ENCODE measurements at regions not wholly inside any gene's neighbourhood (a gene's known extent, or its start where the extent isn't known, plus 50 kb on each side); places are given as distances from the start of the nearest gene placed in this dataset.

DNA sequence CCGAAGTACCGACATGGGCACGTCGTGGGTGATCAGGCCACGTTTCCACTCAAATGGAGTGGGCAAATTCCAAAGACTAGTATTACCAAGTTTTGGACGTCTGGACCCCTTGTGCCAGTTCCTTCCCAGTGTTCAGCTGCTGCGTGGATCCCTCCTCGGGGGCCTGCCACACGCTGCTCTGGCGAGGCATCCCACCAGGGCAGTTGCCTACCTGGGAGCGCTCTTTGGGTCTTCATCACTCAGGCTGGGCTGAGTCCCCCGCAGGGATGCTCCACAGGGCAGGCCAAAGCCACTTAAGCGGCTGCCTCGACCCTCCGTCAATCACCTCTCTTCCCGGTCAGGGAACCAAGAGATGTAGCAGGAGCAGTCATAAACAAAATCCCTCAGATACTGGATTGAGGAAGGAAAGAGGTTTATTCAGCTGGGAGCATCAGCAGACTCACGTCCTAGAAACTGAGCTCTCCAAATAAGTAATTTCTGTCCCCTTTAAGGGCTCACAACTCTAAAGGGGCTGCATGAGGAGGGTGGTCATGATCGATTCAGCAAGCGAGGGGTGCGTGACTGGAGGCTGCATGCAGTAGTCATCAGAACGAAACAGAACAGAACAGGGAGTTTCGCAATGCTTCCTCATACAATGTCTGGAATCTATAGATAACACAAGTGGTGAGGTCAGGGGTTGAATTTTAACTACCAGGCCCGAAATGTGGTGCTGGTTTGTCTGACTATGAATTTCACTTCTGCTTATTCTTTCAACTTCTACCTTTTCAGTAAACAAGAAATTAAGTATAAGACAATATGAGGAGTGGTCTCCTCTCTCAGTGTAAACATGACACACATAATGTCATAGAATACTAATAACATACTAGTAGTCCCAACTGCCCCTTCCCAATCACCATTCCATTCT, 998.6 kb upstream of the NCAM2 start (continued):
- TF ChIP-seq, protein P1, sequence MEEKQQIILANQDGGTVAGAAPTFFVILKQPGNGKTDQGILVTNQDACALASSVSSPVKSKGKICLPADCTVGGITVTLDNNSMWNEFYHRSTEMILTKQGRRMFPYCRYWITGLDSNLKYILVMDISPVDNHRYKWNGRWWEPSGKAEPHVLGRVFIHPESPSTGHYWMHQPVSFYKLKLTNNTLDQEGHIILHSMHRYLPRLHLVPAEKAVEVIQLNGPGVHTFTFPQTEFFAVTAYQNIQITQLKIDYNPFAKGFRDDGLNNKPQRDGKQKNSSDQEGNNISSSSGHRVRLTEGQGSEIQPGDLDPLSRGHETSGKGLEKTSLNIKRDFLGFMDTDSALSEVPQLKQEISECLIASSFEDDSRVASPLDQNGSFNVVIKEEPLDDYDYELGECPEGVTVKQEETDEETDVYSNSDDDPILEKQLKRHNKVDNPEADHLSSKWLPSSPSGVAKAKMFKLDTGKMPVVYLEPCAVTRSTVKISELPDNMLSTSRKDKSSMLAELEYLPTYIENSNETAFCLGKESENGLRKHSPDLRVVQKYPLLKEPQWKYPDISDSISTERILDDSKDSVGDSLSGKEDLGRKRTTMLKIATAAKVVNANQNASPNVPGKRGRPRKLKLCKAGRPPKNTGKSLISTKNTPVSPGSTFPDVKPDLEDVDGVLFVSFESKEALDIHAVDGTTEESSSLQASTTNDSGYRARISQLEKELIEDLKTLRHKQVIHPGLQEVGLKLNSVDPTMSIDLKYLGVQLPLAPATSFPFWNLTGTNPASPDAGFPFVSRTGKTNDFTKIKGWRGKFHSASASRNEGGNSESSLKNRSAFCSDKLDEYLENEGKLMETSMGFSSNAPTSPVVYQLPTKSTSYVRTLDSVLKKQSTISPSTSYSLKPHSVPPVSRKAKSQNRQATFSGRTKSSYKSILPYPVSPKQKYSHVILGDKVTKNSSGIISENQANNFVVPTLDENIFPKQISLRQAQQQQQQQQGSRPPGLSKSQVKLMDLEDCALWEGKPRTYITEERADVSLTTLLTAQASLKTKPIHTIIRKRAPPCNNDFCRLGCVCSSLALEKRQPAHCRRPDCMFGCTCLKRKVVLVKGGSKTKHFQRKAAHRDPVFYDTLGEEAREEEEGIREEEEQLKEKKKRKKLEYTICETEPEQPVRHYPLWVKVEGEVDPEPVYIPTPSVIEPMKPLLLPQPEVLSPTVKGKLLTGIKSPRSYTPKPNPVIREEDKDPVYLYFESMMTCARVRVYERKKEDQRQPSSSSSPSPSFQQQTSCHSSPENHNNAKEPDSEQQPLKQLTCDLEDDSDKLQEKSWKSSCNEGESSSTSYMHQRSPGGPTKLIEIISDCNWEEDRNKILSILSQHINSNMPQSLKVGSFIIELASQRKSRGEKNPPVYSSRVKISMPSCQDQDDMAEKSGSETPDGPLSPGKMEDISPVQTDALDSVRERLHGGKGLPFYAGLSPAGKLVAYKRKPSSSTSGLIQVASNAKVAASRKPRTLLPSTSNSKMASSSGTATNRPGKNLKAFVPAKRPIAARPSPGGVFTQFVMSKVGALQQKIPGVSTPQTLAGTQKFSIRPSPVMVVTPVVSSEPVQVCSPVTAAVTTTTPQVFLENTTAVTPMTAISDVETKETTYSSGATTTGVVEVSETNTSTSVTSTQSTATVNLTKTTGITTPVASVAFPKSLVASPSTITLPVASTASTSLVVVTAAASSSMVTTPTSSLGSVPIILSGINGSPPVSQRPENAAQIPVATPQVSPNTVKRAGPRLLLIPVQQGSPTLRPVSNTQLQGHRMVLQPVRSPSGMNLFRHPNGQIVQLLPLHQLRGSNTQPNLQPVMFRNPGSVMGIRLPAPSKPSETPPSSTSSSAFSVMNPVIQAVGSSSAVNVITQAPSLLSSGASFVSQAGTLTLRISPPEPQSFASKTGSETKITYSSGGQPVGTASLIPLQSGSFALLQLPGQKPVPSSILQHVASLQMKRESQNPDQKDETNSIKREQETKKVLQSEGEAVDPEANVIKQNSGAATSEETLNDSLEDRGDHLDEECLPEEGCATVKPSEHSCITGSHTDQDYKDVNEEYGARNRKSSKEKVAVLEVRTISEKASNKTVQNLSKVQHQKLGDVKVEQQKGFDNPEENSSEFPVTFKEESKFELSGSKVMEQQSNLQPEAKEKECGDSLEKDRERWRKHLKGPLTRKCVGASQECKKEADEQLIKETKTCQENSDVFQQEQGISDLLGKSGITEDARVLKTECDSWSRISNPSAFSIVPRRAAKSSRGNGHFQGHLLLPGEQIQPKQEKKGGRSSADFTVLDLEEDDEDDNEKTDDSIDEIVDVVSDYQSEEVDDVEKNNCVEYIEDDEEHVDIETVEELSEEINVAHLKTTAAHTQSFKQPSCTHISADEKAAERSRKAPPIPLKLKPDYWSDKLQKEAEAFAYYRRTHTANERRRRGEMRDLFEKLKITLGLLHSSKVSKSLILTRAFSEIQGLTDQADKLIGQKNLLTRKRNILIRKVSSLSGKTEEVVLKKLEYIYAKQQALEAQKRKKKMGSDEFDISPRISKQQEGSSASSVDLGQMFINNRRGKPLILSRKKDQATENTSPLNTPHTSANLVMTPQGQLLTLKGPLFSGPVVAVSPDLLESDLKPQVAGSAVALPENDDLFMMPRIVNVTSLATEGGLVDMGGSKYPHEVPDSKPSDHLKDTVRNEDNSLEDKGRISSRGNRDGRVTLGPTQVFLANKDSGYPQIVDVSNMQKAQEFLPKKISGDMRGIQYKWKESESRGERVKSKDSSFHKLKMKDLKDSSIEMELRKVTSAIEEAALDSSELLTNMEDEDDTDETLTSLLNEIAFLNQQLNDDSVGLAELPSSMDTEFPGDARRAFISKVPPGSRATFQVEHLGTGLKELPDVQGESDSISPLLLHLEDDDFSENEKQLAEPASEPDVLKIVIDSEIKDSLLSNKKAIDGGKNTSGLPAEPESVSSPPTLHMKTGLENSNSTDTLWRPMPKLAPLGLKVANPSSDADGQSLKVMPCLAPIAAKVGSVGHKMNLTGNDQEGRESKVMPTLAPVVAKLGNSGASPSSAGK (IDR thresholded peaks at IDR 0.05): peak; percentile 19; the same call in 1 of the 2 replicates
- TF ChIP-seq DPF2 (IDR thresholded peaks at IDR 0.05): peak; percentile 84
- TF ChIP-seq ZNF253 (CRISPR knock-in tag; conservative IDR thresholded peaks at IDR 0.05): no peak
- no peak for TF ChIP-seq GMEB1 (CRISPR knock-in tag; IDR thresholded peaks at IDR 0.05)
- peak; percentile 29 for TF ChIP-seq CCNT2 (IDR thresholded peaks at IDR 0.05; ENCODE audit: borderline replicate concordance, extremely low read depth, insufficient read length, low read depth, low read length)
- TF ChIP-seq, protein P2, sequence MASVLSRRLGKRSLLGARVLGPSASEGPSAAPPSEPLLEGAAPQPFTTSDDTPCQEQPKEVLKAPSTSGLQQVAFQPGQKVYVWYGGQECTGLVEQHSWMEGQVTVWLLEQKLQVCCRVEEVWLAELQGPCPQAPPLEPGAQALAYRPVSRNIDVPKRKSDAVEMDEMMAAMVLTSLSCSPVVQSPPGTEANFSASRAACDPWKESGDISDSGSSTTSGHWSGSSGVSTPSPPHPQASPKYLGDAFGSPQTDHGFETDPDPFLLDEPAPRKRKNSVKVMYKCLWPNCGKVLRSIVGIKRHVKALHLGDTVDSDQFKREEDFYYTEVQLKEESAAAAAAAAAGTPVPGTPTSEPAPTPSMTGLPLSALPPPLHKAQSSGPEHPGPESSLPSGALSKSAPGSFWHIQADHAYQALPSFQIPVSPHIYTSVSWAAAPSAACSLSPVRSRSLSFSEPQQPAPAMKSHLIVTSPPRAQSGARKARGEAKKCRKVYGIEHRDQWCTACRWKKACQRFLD (CRISPR knock-in tag; IDR thresholded peaks at IDR 0.05): peak; percentile 64; the same call in 1 of the 2 replicates
- peak; percentile 40 for TF ChIP-seq SPI1 (IDR thresholded peaks at IDR 0.05; ENCODE audit: borderline replicate concordance, low read depth, low read length)
- peak; percentile 78 for TF ChIP-seq ZNF766 (CRISPR knock-in tag; conservative IDR thresholded peaks at IDR 0.05)
- TF ChIP-seq ZKSCAN1 (IDR thresholded peaks at IDR 0.05; ENCODE audit: low read depth, low read length): no peak
- no peak for TF ChIP-seq ELF2 (CRISPR knock-in tag; IDR thresholded peaks at IDR 0.05)
- peak; percentile 74 for TF ChIP-seq SOX6 (IDR thresholded peaks at IDR 0.05)
- TF ChIP-seq FOXM1 (IDR thresholded peaks at IDR 0.05; ENCODE audit: low read depth): peak; percentile 44; the same call in 1 of the 2 replicates
- TF ChIP-seq FOXM1 (CRISPR knock-in tag; IDR thresholded peaks at IDR 0.05; ENCODE audit: low read depth): no peak

Measured in K562 (cell line).